Osteocyte (in vitro differentiated cells): ENCODE measurements at regions not wholly inside any gene's neighbourhood (a gene's known extent, or its start where the extent isn't known, plus 50 kb on each side); places are given as distances from the start of the nearest gene placed in this dataset.

Source experiments
- DNase-seq: peaks from one replicate; pipeline ENCODE4 v3.0.0; 2021; ENCODE audit warnings: mixed read lengths; ENCODE audit not compliant: unreplicated experiment; ENCODE audit errors: extremely low spot score
- H3K27ac Mint-ChIP-seq: one replicate; pipeline ENCODE4 v1.8.0; 2021; ENCODE audit warnings: mild to moderate bottlenecking, mixed read lengths; ENCODE audit not compliant: unreplicated experiment
- H3K27me3 Mint-ChIP-seq: one replicate; pipeline ENCODE4 v1.8.0; 2021; ENCODE audit warnings: mixed read lengths; ENCODE audit not compliant: unreplicated experiment
- H3K36me3 Mint-ChIP-seq: one replicate; pipeline ENCODE4 v1.8.0; 2021; ENCODE audit warnings: mixed read lengths; ENCODE audit not compliant: unreplicated experiment
- H3K4me1 Mint-ChIP-seq: one replicate; pipeline ENCODE4 v1.8.0; 2021; ENCODE audit warnings: mixed read lengths; ENCODE audit not compliant: unreplicated experiment
- H3K4me3 Mint-ChIP-seq: one replicate; pipeline ENCODE4 v1.8.0; 2021; ENCODE audit warnings: mild to moderate bottlenecking, moderate library complexity, mixed read lengths; ENCODE audit not compliant: unreplicated experiment
- H3K9me3 Mint-ChIP-seq: one replicate; pipeline ENCODE4 v1.8.0; 2021; ENCODE audit warnings: mixed read lengths; ENCODE audit not compliant: unreplicated experiment
- TF ChIP-seq, protein P1 (sequence below): fragments of 200-600 bp; sonication (generic); IDR thresholded peaks from 2 replicates; pipeline ENCODE4 v1.5.0; 2021; ENCODE audit warnings: antibody characterized with exemption, mild to moderate bottlenecking, moderate library complexity

DNA sequence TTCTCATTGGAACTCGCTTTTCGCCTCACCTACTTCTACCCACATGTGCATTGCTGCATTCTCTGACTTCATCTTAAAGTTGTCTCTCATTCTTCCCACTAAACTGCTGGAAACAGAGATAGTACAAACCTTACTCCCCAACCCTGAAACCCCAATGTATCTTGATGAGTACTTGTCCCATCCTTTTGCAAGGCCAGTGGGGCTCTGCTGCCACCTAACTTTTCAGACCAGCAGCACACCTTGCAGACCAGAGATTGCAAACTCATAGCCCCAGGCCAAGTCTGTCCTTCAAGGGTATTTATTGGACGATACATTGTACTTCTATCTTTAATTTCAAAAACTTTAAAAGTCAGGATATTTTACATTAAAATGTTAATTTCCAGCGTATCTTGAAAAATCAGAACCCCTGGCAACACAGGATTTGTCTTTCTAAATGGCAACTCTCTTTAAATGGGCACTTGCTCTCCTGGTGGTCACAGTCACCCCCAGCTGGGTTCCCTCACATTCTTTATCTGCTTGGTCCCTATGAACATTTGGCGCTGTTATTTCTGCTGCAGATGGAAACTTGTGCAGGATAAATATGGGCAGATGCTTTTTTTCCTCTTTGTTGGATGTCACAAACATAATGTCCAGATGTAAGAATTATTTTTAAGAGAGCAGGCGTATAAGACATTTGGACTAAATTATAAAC, 83.9 kb downstream of the SOD2 start:
- Mint-ChIP-seq H3K4me1 (no peaks in the 10 kb centered on the region), H3K4me3 (no peak overlapping the region), H3K36me3 (no peaks in the 10 kb centered on the region), H3K9me3 (peaks cover 16% of the 10 kb centered on the region), H3K27me3 (no peaks in the 10 kb centered on the region), H3K27ac (no peak overlapping the region)
- DNase-seq, result no peak
- TF ChIP-seq, protein P1, sequence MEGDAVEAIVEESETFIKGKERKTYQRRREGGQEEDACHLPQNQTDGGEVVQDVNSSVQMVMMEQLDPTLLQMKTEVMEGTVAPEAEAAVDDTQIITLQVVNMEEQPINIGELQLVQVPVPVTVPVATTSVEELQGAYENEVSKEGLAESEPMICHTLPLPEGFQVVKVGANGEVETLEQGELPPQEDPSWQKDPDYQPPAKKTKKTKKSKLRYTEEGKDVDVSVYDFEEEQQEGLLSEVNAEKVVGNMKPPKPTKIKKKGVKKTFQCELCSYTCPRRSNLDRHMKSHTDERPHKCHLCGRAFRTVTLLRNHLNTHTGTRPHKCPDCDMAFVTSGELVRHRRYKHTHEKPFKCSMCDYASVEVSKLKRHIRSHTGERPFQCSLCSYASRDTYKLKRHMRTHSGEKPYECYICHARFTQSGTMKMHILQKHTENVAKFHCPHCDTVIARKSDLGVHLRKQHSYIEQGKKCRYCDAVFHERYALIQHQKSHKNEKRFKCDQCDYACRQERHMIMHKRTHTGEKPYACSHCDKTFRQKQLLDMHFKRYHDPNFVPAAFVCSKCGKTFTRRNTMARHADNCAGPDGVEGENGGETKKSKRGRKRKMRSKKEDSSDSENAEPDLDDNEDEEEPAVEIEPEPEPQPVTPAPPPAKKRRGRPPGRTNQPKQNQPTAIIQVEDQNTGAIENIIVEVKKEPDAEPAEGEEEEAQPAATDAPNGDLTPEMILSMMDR, result no peak

DNA sequence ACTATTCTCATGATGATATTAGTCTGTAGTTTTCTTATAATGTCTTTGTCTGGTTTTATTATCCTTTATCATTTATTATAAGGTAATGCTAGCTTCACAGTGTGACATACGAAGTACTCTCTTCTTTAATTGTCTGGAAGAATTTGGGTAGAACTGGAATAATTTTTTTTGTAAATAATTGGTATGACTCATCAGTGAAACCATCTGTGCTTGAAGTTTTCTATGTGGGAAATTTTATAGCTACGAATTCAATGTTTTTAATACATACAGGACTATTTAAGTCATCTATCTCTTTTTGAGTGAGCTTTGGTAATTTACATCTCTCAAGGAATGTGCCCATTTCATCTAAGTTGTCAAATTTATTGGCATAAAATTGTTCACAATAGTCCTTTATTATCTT, 86.3 kb downstream of the SOD2 start:
- H3K4me3 Mint-ChIP-seq, result no peak overlapping the region
- no peak for DNase-seq
- H3K4me1 Mint-ChIP-seq, result no peaks in the 10 kb centered on the region
- TF ChIP-seq, protein P1, result no peak
- H3K27ac Mint-ChIP-seq, result no peak overlapping the region
- H3K9me3 Mint-ChIP-seq, result peaks cover 16% of the 10 kb centered on the region
- no peaks in the 10 kb centered on the region for H3K36me3 Mint-ChIP-seq
- peaks cover 5% of the 10 kb centered on the region for H3K27me3 Mint-ChIP-seq

DNA sequence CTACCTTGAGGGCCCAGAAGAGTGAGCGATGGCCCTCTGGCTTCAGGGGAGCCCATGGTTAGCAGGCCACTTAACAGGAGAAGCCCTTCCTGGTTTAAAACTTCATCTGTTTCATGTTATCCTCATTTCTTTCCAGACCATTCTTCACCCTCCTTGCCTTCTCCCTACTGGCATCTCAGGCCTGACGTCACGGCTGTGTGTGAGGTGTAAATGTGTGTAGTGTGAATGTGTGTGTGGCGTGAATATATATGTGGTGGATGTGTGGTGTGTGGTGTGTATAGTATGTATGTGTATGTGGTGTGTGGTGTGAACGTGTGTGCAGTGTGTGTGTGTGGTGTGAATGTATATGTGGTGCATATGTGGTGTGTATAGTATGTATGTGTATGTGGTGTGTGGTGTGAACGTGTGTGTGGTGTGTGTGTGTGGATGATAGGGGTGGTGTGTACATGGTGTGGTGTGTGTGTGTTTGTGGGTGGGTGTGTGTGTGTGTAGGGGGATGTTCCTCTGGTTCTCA, 88.5 kb downstream of the SOD2 start:
- Mint-ChIP-seq H3K27ac (no peak overlapping the region), H3K4me1 (no peaks in the 10 kb centered on the region), H3K9me3 (peaks cover 16% of the 10 kb centered on the region), H3K36me3 (no peaks in the 10 kb centered on the region), H3K27me3 (peaks cover 5% of the 10 kb centered on the region), H3K4me3 (no peak overlapping the region)
- no peak for DNase-seq
- TF ChIP-seq, protein P1, result no peak

DNA sequence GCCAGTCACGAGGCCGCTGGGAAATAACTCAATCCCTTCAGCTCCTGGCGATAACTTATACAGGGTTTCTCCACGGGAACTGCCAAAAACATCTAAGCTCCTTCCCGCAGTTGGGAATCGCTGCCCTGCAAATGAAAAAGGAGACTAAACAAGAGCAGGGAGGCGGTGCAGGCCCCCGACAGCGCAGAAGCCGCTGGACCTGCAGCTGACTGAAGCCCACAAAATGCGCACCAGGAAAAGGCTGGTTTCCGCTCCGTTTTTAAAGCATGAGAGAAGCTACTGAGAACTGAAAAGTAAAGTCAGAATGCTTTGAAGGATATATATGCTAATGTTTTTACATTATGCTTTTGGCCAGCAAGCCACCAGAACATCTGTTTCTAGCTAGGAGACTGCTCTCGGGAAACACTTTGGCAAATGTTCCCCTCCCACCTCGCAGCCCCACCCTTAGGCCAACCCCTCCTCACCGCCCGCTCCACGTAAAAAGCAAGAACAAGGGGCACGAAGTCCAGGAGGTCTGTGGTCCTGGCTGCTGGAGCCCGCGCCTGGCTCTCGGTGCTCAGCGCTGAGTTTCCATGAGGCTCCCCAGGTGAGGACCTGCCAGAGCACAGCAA, 90.5 kb downstream of the SOD2 start:
- peaks cover 5% of the 10 kb centered on the region for H3K27me3 Mint-ChIP-seq
- H3K27ac Mint-ChIP-seq, result no peak overlapping the region
- no peaks in the 10 kb centered on the region for H3K4me1 Mint-ChIP-seq
- no peak for DNase-seq
- peaks cover 12% of the 10 kb centered on the region for H3K9me3 Mint-ChIP-seq
- TF ChIP-seq, protein P1, result no peak
- no peaks in the 10 kb centered on the region for H3K36me3 Mint-ChIP-seq
- no peak overlapping the region for H3K4me3 Mint-ChIP-seq

DNA sequence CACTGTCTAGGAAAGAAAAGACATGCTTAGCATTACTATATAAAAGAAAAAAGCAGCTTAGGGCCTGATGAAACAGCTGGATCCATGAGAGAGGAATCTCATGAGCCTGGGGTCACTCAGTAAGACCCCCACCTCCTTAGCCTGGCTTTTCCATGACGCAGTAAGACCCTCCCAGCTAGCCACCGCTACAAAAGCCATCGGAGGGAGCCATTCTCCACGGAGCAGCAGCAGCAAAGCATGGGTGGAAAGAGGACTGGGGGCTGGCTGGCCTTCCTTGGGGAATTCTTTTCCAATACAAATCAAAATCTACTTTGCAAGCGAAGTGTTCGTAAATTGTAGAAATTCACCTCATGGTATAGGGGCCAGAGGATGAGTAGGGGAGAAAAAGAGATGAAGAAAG, 91.8 kb downstream of the SOD2 start:
- H3K4me1 Mint-ChIP-seq, result peaks cover 1% of the 10 kb centered on the region
- no peak for DNase-seq
- TF ChIP-seq, protein P1, result no peak
- H3K27ac Mint-ChIP-seq, result no peak overlapping the region
- H3K9me3 Mint-ChIP-seq, result peaks cover 1% of the 10 kb centered on the region
- H3K4me3 Mint-ChIP-seq, result no peak overlapping the region
- peaks cover 5% of the 10 kb centered on the region for H3K27me3 Mint-ChIP-seq
- no peaks in the 10 kb centered on the region for H3K36me3 Mint-ChIP-seq
